Thyroid gland (tissue), 4 donors: ENCODE measurements at regions not wholly inside any gene's neighbourhood (a gene's known extent, or its start where the extent isn't known, plus 50 kb on each side); places are given as distances from the start of the nearest gene placed in this dataset.

Source experiments
- POLR2A ChIP-seq, 2 donors: fragments of 450-650 bp; IDR thresholded peaks; one replicate each; pipeline ENCODE4 v1.6.1; 2017; ENCODE audit warnings: antibody characterized with exemption in 2 of 2, mild to moderate bottlenecking in 2 of 2, moderate library complexity in 1 of 2
- TF ChIP-seq, protein P1 (sequence below), 6 experiments: fragments of 200-600 bp in 3 of 6; fragments of 450-650 bp in 3 of 6; sonication (generic) in 3 of 6; IDR thresholded peaks; one replicate each; pipeline ENCODE4 v1.5.1; 2016 to 2019; ENCODE audit warnings: antibody characterized with exemption in 6 of 6, mild to moderate bottlenecking in 2 of 6, inconsistent platforms in 1 of 6, moderate library complexity in 1 of 6

DNA sequence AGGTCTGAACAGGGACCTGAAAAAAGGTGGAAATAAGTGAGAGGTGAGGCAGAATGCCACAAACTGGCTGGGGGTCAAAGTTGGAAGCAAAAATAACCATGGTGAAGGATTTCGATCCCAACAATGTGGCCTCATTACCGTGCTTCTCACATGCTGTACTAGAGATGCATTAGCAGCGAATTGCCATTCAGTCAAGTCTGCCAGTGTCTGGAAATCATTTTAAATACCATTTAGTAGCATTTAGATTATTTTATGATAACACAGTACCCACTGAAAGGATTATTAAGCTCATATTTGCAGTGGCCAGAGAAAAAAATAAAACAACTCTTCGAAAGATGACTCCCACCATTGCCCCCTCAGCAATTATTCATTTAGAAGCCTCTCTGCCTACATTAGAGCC, 294.6 kb upstream of the SLC24A2 start:
- TF ChIP-seq, protein P1, sequence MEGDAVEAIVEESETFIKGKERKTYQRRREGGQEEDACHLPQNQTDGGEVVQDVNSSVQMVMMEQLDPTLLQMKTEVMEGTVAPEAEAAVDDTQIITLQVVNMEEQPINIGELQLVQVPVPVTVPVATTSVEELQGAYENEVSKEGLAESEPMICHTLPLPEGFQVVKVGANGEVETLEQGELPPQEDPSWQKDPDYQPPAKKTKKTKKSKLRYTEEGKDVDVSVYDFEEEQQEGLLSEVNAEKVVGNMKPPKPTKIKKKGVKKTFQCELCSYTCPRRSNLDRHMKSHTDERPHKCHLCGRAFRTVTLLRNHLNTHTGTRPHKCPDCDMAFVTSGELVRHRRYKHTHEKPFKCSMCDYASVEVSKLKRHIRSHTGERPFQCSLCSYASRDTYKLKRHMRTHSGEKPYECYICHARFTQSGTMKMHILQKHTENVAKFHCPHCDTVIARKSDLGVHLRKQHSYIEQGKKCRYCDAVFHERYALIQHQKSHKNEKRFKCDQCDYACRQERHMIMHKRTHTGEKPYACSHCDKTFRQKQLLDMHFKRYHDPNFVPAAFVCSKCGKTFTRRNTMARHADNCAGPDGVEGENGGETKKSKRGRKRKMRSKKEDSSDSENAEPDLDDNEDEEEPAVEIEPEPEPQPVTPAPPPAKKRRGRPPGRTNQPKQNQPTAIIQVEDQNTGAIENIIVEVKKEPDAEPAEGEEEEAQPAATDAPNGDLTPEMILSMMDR (IDR thresholded peaks at IDR 0.05) = no peak
- TF ChIP-seq POLR2A (IDR thresholded peaks at IDR 0.05) = no peak
